ENCODE measurements at regions not wholly inside any gene's neighbourhood (a gene's known extent, or its start where the extent isn't known, plus 50 kb on each side); places are given as distances from the start of the nearest gene placed in this dataset.

DNA sequence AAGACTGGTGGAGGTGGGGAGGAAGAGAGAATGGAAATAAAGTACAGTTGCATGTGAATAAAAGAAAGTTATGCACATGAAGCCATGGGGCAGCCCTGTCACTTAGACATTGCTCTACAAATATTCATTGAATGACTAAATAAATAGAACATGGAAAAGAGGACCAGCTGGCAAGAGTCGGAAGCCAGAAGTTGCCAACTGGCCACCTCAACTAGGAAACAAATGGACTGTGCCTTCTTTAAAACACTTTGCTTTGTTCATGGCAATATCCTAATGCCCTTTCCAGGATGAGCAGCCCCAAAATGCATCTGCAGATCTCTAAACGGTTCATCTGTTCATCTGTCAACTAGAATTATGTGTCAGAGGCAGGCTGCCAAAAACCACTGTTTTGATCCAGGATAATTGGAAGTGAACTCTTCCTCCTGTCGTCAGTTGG is 157.3 kb downstream of the NOC3L start:
- ChIA-PET POLR2A (no interaction called here), CTCF (interaction anchor here (0.9 to 1.1 kb wide), 2 partner anchors 9 to 162 kb away, joined by 3 read pairs; no protein-coding TSS in a partner anchor)
- DNase-seq (ENCODE audit: extremely low spot score), result no peak
- TF ChIP-seq, protein P1, sequence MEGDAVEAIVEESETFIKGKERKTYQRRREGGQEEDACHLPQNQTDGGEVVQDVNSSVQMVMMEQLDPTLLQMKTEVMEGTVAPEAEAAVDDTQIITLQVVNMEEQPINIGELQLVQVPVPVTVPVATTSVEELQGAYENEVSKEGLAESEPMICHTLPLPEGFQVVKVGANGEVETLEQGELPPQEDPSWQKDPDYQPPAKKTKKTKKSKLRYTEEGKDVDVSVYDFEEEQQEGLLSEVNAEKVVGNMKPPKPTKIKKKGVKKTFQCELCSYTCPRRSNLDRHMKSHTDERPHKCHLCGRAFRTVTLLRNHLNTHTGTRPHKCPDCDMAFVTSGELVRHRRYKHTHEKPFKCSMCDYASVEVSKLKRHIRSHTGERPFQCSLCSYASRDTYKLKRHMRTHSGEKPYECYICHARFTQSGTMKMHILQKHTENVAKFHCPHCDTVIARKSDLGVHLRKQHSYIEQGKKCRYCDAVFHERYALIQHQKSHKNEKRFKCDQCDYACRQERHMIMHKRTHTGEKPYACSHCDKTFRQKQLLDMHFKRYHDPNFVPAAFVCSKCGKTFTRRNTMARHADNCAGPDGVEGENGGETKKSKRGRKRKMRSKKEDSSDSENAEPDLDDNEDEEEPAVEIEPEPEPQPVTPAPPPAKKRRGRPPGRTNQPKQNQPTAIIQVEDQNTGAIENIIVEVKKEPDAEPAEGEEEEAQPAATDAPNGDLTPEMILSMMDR (IDR thresholded peaks at IDR 0.05; ENCODE audit: control extremely low read depth, extremely low read depth, low read depth, missing control alignments), result no peak

DNA sequence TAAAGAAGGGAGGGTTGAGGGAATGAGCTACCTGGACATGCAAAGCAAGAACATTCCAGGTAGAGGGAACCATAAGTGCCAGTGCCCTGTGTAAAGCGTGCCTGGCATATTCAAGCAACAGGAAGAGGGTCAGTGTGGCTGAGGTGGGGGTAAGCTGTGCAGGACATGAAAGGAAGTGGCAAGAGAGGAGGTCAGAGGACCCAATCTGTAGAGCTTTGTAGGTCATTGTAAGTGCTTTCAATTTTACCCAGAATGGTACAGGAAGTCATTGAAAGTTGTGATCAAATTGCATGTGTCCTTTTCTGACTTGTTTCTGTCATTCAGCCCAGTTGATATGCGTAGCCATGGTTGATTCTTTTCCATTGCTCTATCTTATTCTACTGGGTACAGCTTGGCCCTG is 156.6 kb downstream of the NOC3L start:
- ChIA-PET POLR2A (no interaction called here), CTCF (interaction anchor here (0.9 to 1.1 kb wide), 2 partner anchors 9 to 161 kb away, joined by 3 read pairs; no protein-coding TSS in a partner anchor)
- no peak for DNase-seq (ENCODE audit: extremely low spot score)
- TF ChIP-seq, protein P1 (IDR thresholded peaks at IDR 0.05; ENCODE audit: control extremely low read depth, extremely low read depth, low read depth, missing control alignments), result no peak

DNA sequence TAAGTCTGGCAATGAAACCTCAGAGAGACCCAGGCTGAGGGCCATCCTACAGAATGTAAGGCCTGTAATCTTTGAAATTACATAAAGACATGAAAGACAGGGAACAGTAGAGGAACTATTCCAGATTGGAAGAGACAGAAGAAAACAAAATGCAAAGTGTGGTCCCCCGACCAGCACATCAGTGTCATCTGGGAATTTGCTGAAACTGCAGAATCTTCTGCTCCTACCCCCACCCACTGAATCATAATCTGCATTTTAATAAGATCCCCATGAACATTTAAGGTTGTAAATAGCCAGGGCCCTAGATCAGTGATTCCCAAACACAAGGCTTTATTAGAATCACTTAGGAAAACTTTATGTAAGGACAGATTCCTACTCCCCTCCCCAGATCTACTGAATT is 154.4 kb downstream of the NOC3L start:
- POLR2A ChIA-PET, result no interaction called here
- CTCF ChIA-PET, result no interaction called here
- TF ChIP-seq, protein P1 (IDR thresholded peaks at IDR 0.05; ENCODE audit: control extremely low read depth, extremely low read depth, low read depth, missing control alignments), result no peak
- DNase-seq (ENCODE audit: extremely low spot score), result no peak

DNA sequence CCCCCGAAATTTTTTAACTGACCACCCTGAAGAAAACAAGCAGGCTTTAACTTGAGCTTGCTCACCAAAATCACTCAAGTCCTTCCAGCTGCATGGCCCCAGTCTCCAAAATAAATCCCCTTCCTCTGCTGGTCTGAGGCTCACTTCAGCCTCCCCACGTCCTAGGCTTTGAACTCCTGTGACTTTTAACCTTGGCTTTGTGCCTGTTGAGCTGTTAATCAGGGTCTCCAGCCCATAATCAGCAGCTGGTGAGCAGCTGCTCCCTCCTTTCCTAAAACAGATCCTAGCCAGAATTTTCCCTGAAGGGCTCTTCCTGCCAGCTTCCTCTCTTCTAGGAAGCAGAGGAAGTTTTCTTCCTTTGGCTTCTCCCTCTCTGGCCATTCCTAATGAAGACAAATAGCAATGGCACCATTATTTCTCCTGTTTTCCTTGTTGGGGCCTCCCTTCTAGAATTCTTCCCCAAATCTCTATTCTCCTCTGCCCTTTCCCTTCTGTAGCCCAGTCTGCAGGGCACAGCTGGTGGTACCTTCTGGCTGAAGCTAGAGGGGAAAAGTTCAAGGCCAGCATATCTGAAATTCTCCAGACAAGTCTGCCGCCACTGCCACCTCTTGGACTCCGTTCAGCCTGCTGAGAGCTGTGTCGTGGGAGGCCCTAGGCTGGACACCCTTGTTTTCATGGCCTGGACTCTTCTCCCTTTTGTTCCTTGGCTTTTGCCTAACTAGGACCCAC is 152.1 kb downstream of the NOC3L start:
- TF ChIP-seq, protein P1 (IDR thresholded peaks at IDR 0.05; ENCODE audit: control extremely low read depth, extremely low read depth, low read depth, missing control alignments), result no peak
- no peak for DNase-seq (ENCODE audit: extremely low spot score)
- ChIA-PET CTCF (no interaction called here), POLR2A (no interaction called here)

DNA sequence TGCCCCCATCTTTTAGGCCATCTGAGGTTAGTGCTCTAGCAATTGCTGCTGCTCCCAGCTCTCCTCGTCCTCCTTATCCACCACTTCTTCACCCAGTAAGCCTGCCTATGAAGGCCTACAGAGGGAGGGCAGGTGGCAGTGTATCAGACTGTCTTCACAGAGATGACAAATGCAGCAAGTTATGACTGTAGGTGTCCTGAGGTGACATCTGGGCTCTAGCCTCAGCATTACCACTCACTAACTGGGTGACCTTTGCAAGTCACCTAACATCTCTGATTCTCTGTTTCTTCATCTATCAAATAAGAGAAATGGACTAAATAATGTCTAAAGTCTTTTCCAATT is 151.6 kb downstream of the NOC3L start:
- ChIA-PET CTCF (no interaction called here), POLR2A (no interaction called here)

DNA sequence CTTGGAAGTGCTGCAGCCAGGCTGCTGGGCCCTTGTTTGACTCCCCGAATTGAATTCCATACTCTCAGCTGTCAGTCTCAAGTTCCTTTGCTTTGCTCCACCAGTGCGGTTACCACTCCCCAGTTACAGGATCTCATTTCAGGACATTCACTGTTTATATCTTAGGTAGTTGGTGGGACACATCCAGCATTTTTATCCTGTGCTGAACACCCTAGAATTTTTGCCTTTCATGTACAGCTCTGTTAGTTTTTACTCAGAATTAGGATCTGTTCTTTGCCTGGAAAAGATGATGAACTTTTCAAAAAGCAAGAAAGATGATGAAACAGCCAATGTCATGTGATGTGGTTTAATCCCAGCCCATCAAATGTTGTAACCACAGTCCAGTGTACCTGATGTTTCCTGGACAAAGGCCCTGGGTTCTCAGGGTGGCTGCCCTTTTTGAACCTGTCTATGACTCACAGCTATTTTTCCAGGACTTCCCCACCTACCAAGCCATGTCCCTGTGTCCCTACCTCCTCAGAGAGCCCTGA is 149.7 kb downstream of the NOC3L start:
- DNase-seq (ENCODE audit: extremely low spot score), result no peak
- TF ChIP-seq, protein P1 (IDR thresholded peaks at IDR 0.05; ENCODE audit: control extremely low read depth, extremely low read depth, low read depth, missing control alignments), result no peak
- ChIA-PET POLR2A (no interaction called here), CTCF (no interaction called here)

More for the DNA sequence above, 151.6 kb downstream of the NOC3L start:
- TF ChIP-seq, protein P1 (IDR thresholded peaks at IDR 0.05; ENCODE audit: control extremely low read depth, extremely low read depth, low read depth, missing control alignments), result no peak
- no peak for DNase-seq (ENCODE audit: extremely low spot score)

All from GM10248 (cell line).